ENCODE measurements at regions not wholly inside any gene's neighbourhood (a gene's known extent, or its start where the extent isn't known, plus 50 kb on each side); places are given as distances from the start of the nearest gene placed in this dataset.

GRCh38 chr17:33661975-33662374 is 368.9 kb upstream of the ASIC2 start:
- in situ Hi-C loops (cut with HindIII; ENCODE audit: low sequenced_read_pairs), result no loop called here
- no peak for DNase-seq (ENCODE audit: low spot score)

GRCh38 chr17:33664116-33664840 is 371.2 kb upstream of the ASIC2 start:
- in situ Hi-C loops (cut with HindIII; ENCODE audit: low sequenced_read_pairs), result no loop called here
- DNase-seq (ENCODE audit: low spot score), result peak; percentile 67

DNA sequence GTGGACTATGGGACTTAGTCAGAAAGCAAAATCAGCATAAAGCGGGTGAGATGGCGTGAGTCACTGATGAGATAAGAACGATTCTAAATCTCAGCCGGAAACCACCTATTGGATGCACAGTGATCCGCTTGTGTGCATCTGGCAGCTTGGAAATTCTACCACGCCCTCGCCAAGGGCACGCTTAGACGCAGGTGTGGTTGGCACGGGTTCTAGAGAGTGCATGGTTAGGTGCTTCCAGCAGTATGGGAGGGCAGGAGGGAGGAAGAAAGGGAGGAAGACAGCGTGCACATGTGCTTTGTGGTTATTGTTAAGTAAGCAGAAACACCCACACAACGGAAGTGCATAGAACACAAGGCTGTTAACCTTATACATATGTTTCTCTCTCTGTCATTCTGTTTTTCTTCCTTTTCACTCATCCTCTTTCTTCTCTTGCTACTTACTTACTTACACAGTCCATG is 374.0 kb upstream of the ASIC2 start:
- in situ Hi-C loops (cut with HindIII; ENCODE audit: low sequenced_read_pairs), result no loop called here
- no peak for DNase-seq (ENCODE audit: low spot score)

- in situ Hi-C loops (cut with HindIII; ENCODE audit: low sequenced_read_pairs), result no loop called here
- DNase-seq (ENCODE audit: low spot score), result no peak
Measured at GRCh38 chr17:33667671-33668070, 374.6 kb upstream of the ASIC2 start.

DNA sequence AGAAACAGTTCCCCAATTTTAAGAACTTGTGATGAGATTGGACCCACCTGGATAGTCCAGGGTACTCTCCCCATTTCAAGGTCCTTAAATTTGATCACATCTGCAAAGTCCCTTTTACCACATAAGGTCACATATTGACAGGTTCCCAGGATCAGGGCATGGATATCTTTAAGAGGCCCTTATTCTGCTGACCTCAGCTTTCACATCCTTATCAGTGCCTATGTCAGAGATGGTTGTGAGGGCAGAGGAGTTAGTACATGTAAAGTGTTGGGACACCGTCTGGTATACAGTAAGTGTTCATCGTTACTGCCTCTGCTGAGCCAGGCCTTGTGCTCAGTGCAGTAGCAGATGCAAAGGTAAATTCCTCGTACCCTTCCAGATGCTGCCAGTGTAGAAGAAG is 375.4 kb upstream of the ASIC2 start:
- in situ Hi-C loops (cut with HindIII; ENCODE audit: low sequenced_read_pairs), result no loop called here
- DNase-seq (ENCODE audit: low spot score), result no peak

DNA sequence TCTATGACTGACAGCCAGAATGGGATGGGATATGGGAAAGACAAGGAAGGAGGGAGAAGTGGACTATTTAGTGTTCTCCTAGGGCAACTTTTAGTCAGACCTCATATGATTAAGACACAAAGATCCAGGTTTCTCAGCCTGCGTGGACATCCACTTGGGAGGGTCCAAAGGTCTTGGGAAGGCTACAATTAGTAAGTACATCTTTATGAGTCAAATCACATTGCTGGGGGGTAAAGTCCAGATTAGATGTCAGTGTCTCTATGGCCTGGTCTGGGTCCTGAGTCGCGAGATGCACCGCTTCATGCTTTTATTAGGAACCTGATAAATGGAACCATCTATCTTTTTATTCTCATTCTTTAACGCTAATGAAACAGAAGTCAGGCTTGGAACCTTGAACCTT is 378.4 kb upstream of the ASIC2 start:
- in situ Hi-C loops (cut with HindIII; ENCODE audit: low sequenced_read_pairs), result no loop called here

GRCh38 chr17:33674685-33675084 is 381.6 kb upstream of the ASIC2 start:
- peak; percentile 82 for DNase-seq (ENCODE audit: low spot score)
- in situ Hi-C loops (cut with HindIII; ENCODE audit: low sequenced_read_pairs), result no loop called here

More for the DNA sequence above, 378.4 kb upstream of the ASIC2 start:
- no peak for DNase-seq (ENCODE audit: low spot score)

GRCh38 chr17:33676444-33676843 is 383.3 kb upstream of the ASIC2 start:
- in situ Hi-C loops (cut with HindIII; ENCODE audit: low sequenced_read_pairs), result no loop called here
- no peak for DNase-seq (ENCODE audit: low spot score)

DNA sequence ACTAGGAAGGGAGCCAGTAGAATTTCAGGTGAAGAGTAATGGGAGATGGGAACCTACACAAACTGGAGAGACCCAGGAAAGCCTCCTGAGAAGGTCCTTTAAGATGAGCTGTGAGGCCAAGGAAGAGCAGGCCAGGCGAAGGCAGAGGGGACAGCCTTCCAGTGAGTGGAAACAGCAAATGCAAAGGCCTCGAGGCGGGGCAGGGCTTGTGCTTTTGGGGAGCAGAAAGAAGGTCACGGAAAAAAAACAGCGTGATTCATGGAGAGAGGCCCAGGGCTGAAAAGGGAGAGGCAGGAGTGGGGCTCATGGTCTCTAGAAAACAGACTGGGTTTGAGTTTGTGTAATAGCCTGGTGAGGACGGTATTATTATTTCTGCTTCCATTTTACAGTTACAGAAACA is 386.5 kb upstream of the ASIC2 start:
- in situ Hi-C loops (cut with HindIII; ENCODE audit: low sequenced_read_pairs), result no loop called here

GRCh38 chr17:33680472-33680871 is 387.4 kb upstream of the ASIC2 start:
- DNase-seq (ENCODE audit: low spot score), result no peak
- in situ Hi-C loops (cut with HindIII; ENCODE audit: low sequenced_read_pairs), result no loop called here

More for the DNA sequence above, 386.5 kb upstream of the ASIC2 start:
- DNase-seq (ENCODE audit: low spot score), result no peak

DNA sequence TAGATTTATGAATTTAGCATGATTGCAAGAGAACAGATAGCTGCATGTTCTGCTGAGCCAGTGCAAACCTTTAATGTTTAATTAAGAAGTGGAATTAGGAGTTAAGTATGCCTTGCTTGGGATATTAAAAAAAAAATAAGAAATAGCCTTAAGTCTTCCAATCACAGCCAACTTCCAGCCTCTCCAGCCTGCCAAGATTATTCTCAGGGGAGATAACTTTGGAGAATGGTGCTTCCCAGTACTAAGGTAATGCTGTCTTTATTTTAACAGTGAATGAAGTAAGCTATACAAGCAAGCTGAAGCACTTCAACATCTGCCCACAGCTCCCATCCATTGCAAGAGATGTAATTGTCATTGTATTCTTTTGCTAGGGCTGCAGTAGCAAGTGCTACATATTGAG is 389.5 kb upstream of the ASIC2 start:
- no peak for DNase-seq (ENCODE audit: low spot score)
- in situ Hi-C loops (cut with HindIII; ENCODE audit: low sequenced_read_pairs), result no loop called here

DNA sequence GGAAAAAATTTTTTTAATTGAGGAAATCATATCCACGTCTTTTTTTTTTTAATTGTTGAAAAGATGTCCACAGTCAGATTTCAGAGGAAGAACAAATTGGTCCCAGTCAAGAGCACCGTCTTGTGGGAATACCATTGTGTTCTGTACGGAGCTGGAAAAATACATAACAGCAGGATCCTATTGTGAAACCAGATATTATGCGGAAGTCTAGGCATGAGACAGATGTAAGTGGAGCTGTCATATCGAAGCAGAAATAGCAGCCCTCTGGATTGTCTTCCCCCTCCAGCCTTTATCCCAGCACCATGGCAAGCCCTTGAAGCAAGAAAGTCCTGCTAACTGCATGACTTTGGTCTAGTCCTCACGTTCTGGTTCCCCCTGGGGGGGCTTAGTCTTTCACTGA is 391.6 kb upstream of the ASIC2 start:
- in situ Hi-C loops (cut with HindIII; ENCODE audit: low sequenced_read_pairs), result no loop called here
- no peak for DNase-seq (ENCODE audit: low spot score)

GRCh38 chr17:33686171-33686570 is 393.1 kb upstream of the ASIC2 start:
- in situ Hi-C loops (cut with HindIII; ENCODE audit: low sequenced_read_pairs), result no loop called here
- no peak for DNase-seq (ENCODE audit: low spot score)

GRCh38 chr17:33687831-33688230 is 394.7 kb upstream of the ASIC2 start:
- no peak for DNase-seq (ENCODE audit: low spot score)
- in situ Hi-C loops (cut with HindIII; ENCODE audit: low sequenced_read_pairs), result no loop called here

DNA sequence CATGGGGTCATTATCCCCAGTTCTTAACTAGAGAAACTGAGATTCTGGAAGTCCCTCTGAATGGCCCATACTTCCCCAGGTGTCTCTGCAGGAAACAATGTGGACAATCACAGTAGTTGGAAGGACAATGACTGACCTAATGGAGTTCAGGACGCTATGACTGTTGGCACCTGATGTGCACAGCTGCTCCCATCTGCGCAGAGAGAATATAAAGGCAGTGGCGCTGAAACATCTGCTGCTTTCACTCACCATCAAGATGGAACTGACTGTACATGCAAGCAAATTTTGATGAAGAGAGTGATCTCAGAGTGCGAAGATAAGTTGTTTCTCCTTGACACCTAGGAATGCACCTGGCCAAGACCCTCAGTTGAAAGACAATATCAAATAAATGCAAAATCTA is 395.7 kb upstream of the ASIC2 start:
- in situ Hi-C loops (cut with HindIII; ENCODE audit: low sequenced_read_pairs), result no loop called here
- DNase-seq (ENCODE audit: low spot score), result no peak

GRCh38 chr17:33689725-33690124 is 396.6 kb upstream of the ASIC2 start:
- in situ Hi-C loops (cut with HindIII; ENCODE audit: low sequenced_read_pairs), result no loop called here
- DNase-seq (ENCODE audit: low spot score), result no peak

DNA sequence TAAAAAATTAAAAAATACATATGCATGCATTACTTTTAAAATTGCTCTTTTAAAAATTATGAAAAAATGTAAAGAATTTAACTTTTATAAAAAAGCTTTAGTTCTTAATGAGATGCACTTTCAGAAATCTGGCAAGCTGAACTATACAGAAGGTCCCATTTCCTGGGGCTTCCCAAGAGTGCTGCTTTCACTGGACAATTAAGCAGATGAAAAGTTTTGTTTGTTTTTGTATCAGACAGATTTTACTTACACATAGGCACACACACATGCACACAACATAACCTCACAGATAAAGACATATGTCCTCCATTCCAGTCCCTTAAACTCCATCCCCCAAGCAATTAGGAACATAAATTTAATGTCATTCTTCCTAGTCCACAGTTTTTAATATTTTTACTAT is 402.3 kb upstream of the ASIC2 start:
- DNase-seq (ENCODE audit: low spot score), result no peak
- in situ Hi-C loops (cut with HindIII; ENCODE audit: low sequenced_read_pairs), result no loop called here

GRCh38 chr17:33696102-33696501 is 403.0 kb upstream of the ASIC2 start:
- DNase-seq (ENCODE audit: low spot score), result peak; percentile 32
- in situ Hi-C loops (cut with HindIII; ENCODE audit: low sequenced_read_pairs), result no loop called here

- DNase-seq (ENCODE audit: low spot score), result no peak
- in situ Hi-C loops (cut with HindIII; ENCODE audit: low sequenced_read_pairs), result no loop called here
Measured at GRCh38 chr17:33697557-33697956, 404.5 kb upstream of the ASIC2 start.

- in situ Hi-C loops (cut with HindIII; ENCODE audit: low sequenced_read_pairs), result no loop called here
Measured at GRCh38 chr17:33701910-33702309, 408.8 kb upstream of the ASIC2 start.

GRCh38 chr17:33704856-33705255 is 411.8 kb upstream of the ASIC2 start:
- no peak for DNase-seq (ENCODE audit: low spot score)
- in situ Hi-C loops (cut with HindIII; ENCODE audit: low sequenced_read_pairs), result no loop called here

More at GRCh38 chr17:33701910-33702309, 408.8 kb upstream of the ASIC2 start:
- no peak for DNase-seq (ENCODE audit: low spot score)

Data from G401 (cell line).